H9 (cell line): ENCODE measurements at regions not wholly inside any gene's neighbourhood (a gene's known extent, or its start where the extent isn't known, plus 50 kb on each side); places are given as distances from the start of the nearest gene placed in this dataset.

Source experiments
- DNase-seq: peaks from one replicate; pipeline ENCODE4 v3.0.0-alpha.2; 2017
- H2AFZ ChIP-seq: one replicate; pipeline ENCODE4 v1.6.1; 2013; ENCODE audit warnings: mild to moderate bottlenecking, low read length, control low read depth, moderate library complexity
- H2AK5ac ChIP-seq: 2 replicates; pipeline ENCODE4 v1.6.1; 2013; ENCODE audit warnings: low read length, control low read depth, mixed read lengths; ENCODE audit not compliant: insufficient read length
- H2BK120ac ChIP-seq: one replicate; pipeline ENCODE4 v1.6.1; 2013; ENCODE audit warnings: low read depth, mild to moderate bottlenecking, low read length, control low read depth, inconsistent platforms; ENCODE audit not compliant: poor library complexity, severe bottlenecking
- H2BK12ac ChIP-seq: 2 replicates; pipeline ENCODE4 v1.6.1; 2013; ENCODE audit warnings: low read length, control low read depth, mixed read lengths, low read depth; ENCODE audit not compliant: insufficient read length
- H2BK15ac ChIP-seq: 2 replicates; pipeline ENCODE4 v1.6.1; 2013; ENCODE audit warnings: low read depth, low read length, control low read depth
- H2BK20ac ChIP-seq: one replicate; pipeline ENCODE4 v1.6.1; 2013; ENCODE audit warnings: low read depth, mild to moderate bottlenecking, low read length, control low read depth, inconsistent platforms; ENCODE audit not compliant: poor library complexity, severe bottlenecking
- H2BK5ac ChIP-seq: 2 replicates; pipeline ENCODE4 v1.6.1; 2013; ENCODE audit warnings: low read length, control low read depth, mixed read lengths; ENCODE audit not compliant: insufficient read length
- H3K14ac ChIP-seq: 2 replicates; pipeline ENCODE4 v1.6.1; 2013; ENCODE audit warnings: low read length, control low read depth; ENCODE audit not compliant: insufficient read depth
- H3K18ac ChIP-seq: 2 replicates; pipeline ENCODE4 v1.6.1; 2013; ENCODE audit warnings: low read depth, mild to moderate bottlenecking, mixed read lengths, low read length, control low read depth; ENCODE audit not compliant: insufficient read length
- H3K23ac ChIP-seq: 2 replicates; pipeline ENCODE4 v1.6.1; 2013; ENCODE audit warnings: low read length, control low read depth, mixed read lengths, low read depth; ENCODE audit not compliant: insufficient read length
- H3K23me2 ChIP-seq: 2 replicates; pipeline ENCODE4 v1.6.1; 2013; ENCODE audit warnings: low read depth, mild to moderate bottlenecking, mixed read lengths, low read length, control low read depth; ENCODE audit not compliant: insufficient read length, poor library complexity, severe bottlenecking
- H3K27ac ChIP-seq: 2 replicates; pipeline ENCODE4 v1.5.1; 2013; ENCODE audit warnings: low read length, control low read depth, mixed read lengths, low read depth; ENCODE audit not compliant: insufficient read length
- H3K27me3 ChIP-seq: 2 replicates; pipeline ENCODE4 v1.6.1; 2013; ENCODE audit warnings: low read length, control low read depth, inconsistent platforms; ENCODE audit not compliant: insufficient read depth
- H3K4ac ChIP-seq: 2 replicates; pipeline ENCODE4 v1.6.1; 2013; ENCODE audit warnings: low read depth, mild to moderate bottlenecking, control low read depth, inconsistent platforms, low read length, moderate library complexity
- H3K4me1 ChIP-seq: 2 replicates; pipeline ENCODE4 v1.6.1; 2013; ENCODE audit warnings: low read length, control low read depth, inconsistent platforms; ENCODE audit not compliant: insufficient read depth
- H3K4me2 ChIP-seq: 2 replicates; pipeline ENCODE4 v1.6.1; 2013; ENCODE audit warnings: low read length, control low read depth, mixed read lengths; ENCODE audit not compliant: insufficient read length, insufficient read depth
- H3K56ac ChIP-seq: 2 replicates; pipeline ENCODE4 v1.6.1; 2013; ENCODE audit warnings: low read depth, mild to moderate bottlenecking, mixed read lengths, low read length, control low read depth; ENCODE audit not compliant: insufficient read length
- H3K79me1 ChIP-seq: 2 replicates; pipeline ENCODE4 v1.6.1; 2013; ENCODE audit warnings: low read depth, mild to moderate bottlenecking, moderate library complexity, low read length, control low read depth, inconsistent platforms; ENCODE audit not compliant: insufficient read depth, poor library complexity, severe bottlenecking
- H3K79me2 ChIP-seq: 2 replicates; pipeline ENCODE4 v1.6.1; 2013; ENCODE audit warnings: low read length, control low read depth, inconsistent platforms; ENCODE audit not compliant: insufficient read depth
- H3K9ac ChIP-seq: 2 replicates; pipeline ENCODE4 v1.6.1; 2013; ENCODE audit warnings: low read length, control low read depth, mixed read lengths; ENCODE audit not compliant: insufficient read length; ENCODE audit errors: extremely low read depth
- H3K9me3 ChIP-seq: one replicate; pipeline ENCODE4 v1.6.1; 2013; ENCODE audit warnings: low read depth, low read length, inconsistent platforms; ENCODE audit not compliant: control insufficient read depth
- H3T11ph ChIP-seq: one replicate; pipeline ENCODE4 v1.6.1; 2013; ENCODE audit warnings: mild to moderate bottlenecking, low read length, control low read depth, inconsistent platforms
- H4K20me1 ChIP-seq: one replicate; pipeline ENCODE4 v1.6.1; 2013; ENCODE audit not compliant: control insufficient read depth, insufficient read length, insufficient read depth
- H4K5ac ChIP-seq: 2 replicates; pipeline ENCODE4 v1.6.1; 2013; ENCODE audit warnings: low read depth, mild to moderate bottlenecking, mixed read lengths, low read length, control low read depth; ENCODE audit not compliant: insufficient read length
- H4K8ac ChIP-seq: replicated peaks from 2 replicates; pipeline ENCODE4 v1.6.1; 2013; ENCODE audit warnings: low read length, control low read depth, mixed read lengths, low read depth; ENCODE audit not compliant: insufficient read length
- H4K91ac ChIP-seq: 2 replicates; pipeline ENCODE4 v1.6.1; 2013; ENCODE audit warnings: low read depth, mild to moderate bottlenecking, moderate library complexity, mixed read lengths, low read length, control low read depth; ENCODE audit not compliant: insufficient read length
- H3K27ac Mint-ChIP-seq, 3 experiments: 2 replicates in 2 of 3; 3 replicates in 1 of 3; pipeline ENCODE4 v1.8.0; 2020 to 2021; ENCODE audit warnings: mixed read lengths in 3 of 3, mild to moderate bottlenecking in 1 of 3, moderate library complexity in 1 of 3
- H3K27me3 Mint-ChIP-seq: 2 replicates; pipeline ENCODE4 v1.8.0; 2021; ENCODE audit warnings: low read depth, mild to moderate bottlenecking, moderate library complexity, mixed read lengths
- H3K36me3 Mint-ChIP-seq, 3 experiments: 2 replicates in 2 of 3; 3 replicates in 1 of 3; pipeline ENCODE4 v1.8.0; 2020 to 2021; ENCODE audit warnings: low read depth in 3 of 3, mixed read lengths in 3 of 3; ENCODE audit not compliant: insufficient read depth in 1 of 3
- H3K4me1 Mint-ChIP-seq, 2 experiments: 2 replicates each; pipeline ENCODE4 v1.8.0; 2020; ENCODE audit warnings: mixed read lengths in 2 of 2
- H3K4me3 Mint-ChIP-seq, 2 experiments: 2 replicates in 1 of 2; 3 replicates in 1 of 2; pipeline ENCODE4 v1.8.0; 2020 to 2021; ENCODE audit warnings: mild to moderate bottlenecking in 2 of 2, mixed read lengths in 2 of 2, moderate library complexity in 1 of 2
- H3K9me3 Mint-ChIP-seq, 2 experiments: 2 replicates in 1 of 2; 3 replicates in 1 of 2; pipeline ENCODE4 v1.8.0; 2020; ENCODE audit warnings: mild to moderate bottlenecking in 2 of 2, mixed read lengths in 2 of 2, moderate library complexity in 1 of 2
- CTCF ChIP-seq: fragments of 200-600 bp; sonication (generic); conservative IDR thresholded peaks from 3 replicates; pipeline ENCODE4 v1.8.0; 2021; ENCODE audit warnings: antibody characterized with exemption, mild to moderate bottlenecking
- WGBS: extraction: QIAGEN DNeasy Blood & Tissue Kit; methylation state at CpG from one replicate; pipeline ENCODE4 v1.1.7; 2013; ENCODE audit warnings: missing lambda C conversion rate, low lambda C conversion rate, mixed read lengths; ENCODE audit not compliant: insufficient read length; ENCODE audit errors: extremely low coverage; 5-methylcytosine and 5-hydroxymethylcytosine counted together

DNA sequence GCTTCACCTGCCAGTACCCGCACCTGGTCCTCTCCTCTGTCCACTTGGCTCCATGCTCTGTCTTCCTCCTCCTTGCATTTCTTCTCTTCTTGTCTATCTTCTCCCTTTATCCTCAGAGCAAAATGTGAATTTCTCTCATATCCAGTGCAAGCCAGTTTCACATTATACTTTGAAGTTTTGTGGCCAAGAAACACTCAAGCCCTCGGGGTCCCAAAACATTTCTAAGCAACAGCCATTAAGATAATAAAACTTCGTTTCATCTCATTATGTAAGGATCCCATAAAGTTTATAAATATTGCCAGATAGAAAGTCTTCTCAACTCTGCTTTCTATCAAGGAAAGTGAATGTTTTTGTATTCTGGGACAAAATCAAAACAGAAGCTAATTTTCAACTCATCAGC, 178.8 kb downstream of the SNX18 start:
- H3K79me1 ChIP-seq, result no peaks in the 10 kb centered on the region
- no peak overlapping the region for H3K4me3 Mint-ChIP-seq
- no peak overlapping the region for H3K18ac ChIP-seq
- no peak overlapping the region; a peak in 1 of 7 replicates for H3K27ac Mint-ChIP-seq
- H4K20me1 ChIP-seq, result no peaks in the 10 kb centered on the region
- H3K9me3 ChIP-seq, result no peaks in the 10 kb centered on the region
- no peaks in the 10 kb centered on the region for H3K27me3 Mint-ChIP-seq
- H3K4me1 Mint-ChIP-seq, result no peaks in the 10 kb centered on the region
- H3K56ac ChIP-seq, result no peak overlapping the region
- H3K27ac ChIP-seq, result no peak overlapping the region
- H3K79me2 ChIP-seq, result no peaks in the 10 kb centered on the region
- no CpG with 5 or more reads among the region's 3 CpGs for WGBS
- no peak overlapping the region for H2AK5ac ChIP-seq
- no peak overlapping the region for H2BK120ac ChIP-seq
- no peak overlapping the region for H2BK15ac ChIP-seq
- no peak overlapping the region for H2BK12ac ChIP-seq
- H2BK5ac ChIP-seq, result no peak overlapping the region
- H2BK20ac ChIP-seq, result no peak overlapping the region
- no peak overlapping the region for H3K23ac ChIP-seq
- H3K4ac ChIP-seq, result no peak overlapping the region
- H3K9me3 Mint-ChIP-seq, result no peaks in the 10 kb centered on the region
- no peaks in the 10 kb centered on the region for H3K36me3 Mint-ChIP-seq
- no peak overlapping the region for H4K5ac ChIP-seq
- H3T11ph ChIP-seq, result no peak overlapping the region
- no peak for DNase-seq
- H3K9ac ChIP-seq, result no peak overlapping the region
- no peak overlapping the region for H4K8ac ChIP-seq
- H3K4me2 ChIP-seq, result no peak overlapping the region
- no peak for TF ChIP-seq CTCF
- H3K14ac ChIP-seq, result no peak overlapping the region
- no peaks in the 10 kb centered on the region for H3K27me3 ChIP-seq
- H4K91ac ChIP-seq, result no peak overlapping the region
- no peak overlapping the region for H2AFZ ChIP-seq
- no peaks in the 10 kb centered on the region; the same call in 1 of the 2 replicates for H3K4me1 ChIP-seq
- no peaks in the 10 kb centered on the region for H3K23me2 ChIP-seq
